ENCODE measurements at regions not wholly inside any gene's neighbourhood (a gene's known extent, or its start where the extent isn't known, plus 50 kb on each side); places are given as distances from the start of the nearest gene placed in this dataset.

GRCh38 chr4:29805245-29805644 lies 914.9 kb upstream of the PCDH7 start:
- Histone ChIP-seq H3K9ac (ENCODE audit: low read length) (no peak overlapping the region), H3K79me2 (replicated peaks; ENCODE audit: insufficient read depth, low read length) (no peaks in the 10 kb centered on the region), H3F3A (ENCODE audit: insufficient read depth, low read length, poor library complexity, severe bottlenecking) (no peaks in the 10 kb centered on the region), H3K9me2 (ENCODE audit: insufficient read depth, low read length) (no peaks in the 10 kb centered on the region), H2AFZ (ENCODE audit: low read depth, low read length) (no peak overlapping the region), H4K20me1 (ENCODE audit: insufficient read depth) (no peaks in the 10 kb centered on the region), H3K36me3 (ENCODE audit: insufficient read depth, low read length) (no peaks in the 10 kb centered on the region), H3K27me3 (ENCODE audit: insufficient read depth, low read depth, low read length) (no peaks in the 10 kb centered on the region), H3K27ac (ENCODE audit: low read length) (no peak overlapping the region), H3K4me3 (ENCODE audit: low read length) (no peak overlapping the region), H3K4me2 (ENCODE audit: low read length) (no peak overlapping the region), H3K9me3 (ENCODE audit: low read length) (no peaks in the 10 kb centered on the region)
- TF ChIP-seq MXI1 (conservative IDR thresholded peaks at IDR 0.05; ENCODE audit: poor library complexity, severe bottlenecking): no peak
- TF ChIP-seq SMC3 (conservative IDR thresholded peaks at IDR 0.05; ENCODE audit: poor library complexity): no peak
- TF ChIP-seq EP300 (conservative IDR thresholded peaks at IDR 0.05; ENCODE audit: poor library complexity, severe bottlenecking): no peak
- no peak for TF ChIP-seq RAD21 (conservative IDR thresholded peaks at IDR 0.05)
- no peak for TF ChIP-seq EZH2 (IDR thresholded peaks at IDR 0.05; ENCODE audit: borderline replicate concordance, insufficient read depth, low read length, poor library complexity, severe bottlenecking)

GRCh38 chr4:29805916-29806480 lies 914.2 kb upstream of the PCDH7 start:
- H3K9ac ChIP-seq (ENCODE audit: low read length): no peak overlapping the region
- H3K27ac ChIP-seq (ENCODE audit: low read length): no peak overlapping the region
- no peaks in the 10 kb centered on the region for H3K79me2 ChIP-seq (replicated peaks; ENCODE audit: insufficient read depth, low read length)
- no peak overlapping the region for H3K4me2 ChIP-seq (ENCODE audit: low read length)
- H3K4me3 ChIP-seq (ENCODE audit: low read length): no peak overlapping the region
- H3F3A ChIP-seq (ENCODE audit: insufficient read depth, low read length, poor library complexity, severe bottlenecking): no peaks in the 10 kb centered on the region
- no peaks in the 10 kb centered on the region for H4K20me1 ChIP-seq (ENCODE audit: insufficient read depth)
- H3K9me3 ChIP-seq (ENCODE audit: low read length): no peaks in the 10 kb centered on the region
- no peak overlapping the region for H2AFZ ChIP-seq (ENCODE audit: low read depth, low read length)
- TF ChIP-seq SMC3 (conservative IDR thresholded peaks at IDR 0.05; ENCODE audit: poor library complexity) (no peak), POLR2AphosphoS5 (IDR thresholded peaks at IDR 0.05) (no peak), EP300 (conservative IDR thresholded peaks at IDR 0.05; ENCODE audit: poor library complexity, severe bottlenecking) (no peak), EZH2 (IDR thresholded peaks at IDR 0.05; ENCODE audit: borderline replicate concordance, insufficient read depth, low read length, poor library complexity, severe bottlenecking) (no peak), RAD21 (conservative IDR thresholded peaks at IDR 0.05) (no peak), TAF1 (IDR thresholded peaks at IDR 0.05; ENCODE audit: low read depth) (no peak), MXI1 (conservative IDR thresholded peaks at IDR 0.05; ENCODE audit: poor library complexity, severe bottlenecking) (no peak)
- TF ChIP-seq, protein P1, sequence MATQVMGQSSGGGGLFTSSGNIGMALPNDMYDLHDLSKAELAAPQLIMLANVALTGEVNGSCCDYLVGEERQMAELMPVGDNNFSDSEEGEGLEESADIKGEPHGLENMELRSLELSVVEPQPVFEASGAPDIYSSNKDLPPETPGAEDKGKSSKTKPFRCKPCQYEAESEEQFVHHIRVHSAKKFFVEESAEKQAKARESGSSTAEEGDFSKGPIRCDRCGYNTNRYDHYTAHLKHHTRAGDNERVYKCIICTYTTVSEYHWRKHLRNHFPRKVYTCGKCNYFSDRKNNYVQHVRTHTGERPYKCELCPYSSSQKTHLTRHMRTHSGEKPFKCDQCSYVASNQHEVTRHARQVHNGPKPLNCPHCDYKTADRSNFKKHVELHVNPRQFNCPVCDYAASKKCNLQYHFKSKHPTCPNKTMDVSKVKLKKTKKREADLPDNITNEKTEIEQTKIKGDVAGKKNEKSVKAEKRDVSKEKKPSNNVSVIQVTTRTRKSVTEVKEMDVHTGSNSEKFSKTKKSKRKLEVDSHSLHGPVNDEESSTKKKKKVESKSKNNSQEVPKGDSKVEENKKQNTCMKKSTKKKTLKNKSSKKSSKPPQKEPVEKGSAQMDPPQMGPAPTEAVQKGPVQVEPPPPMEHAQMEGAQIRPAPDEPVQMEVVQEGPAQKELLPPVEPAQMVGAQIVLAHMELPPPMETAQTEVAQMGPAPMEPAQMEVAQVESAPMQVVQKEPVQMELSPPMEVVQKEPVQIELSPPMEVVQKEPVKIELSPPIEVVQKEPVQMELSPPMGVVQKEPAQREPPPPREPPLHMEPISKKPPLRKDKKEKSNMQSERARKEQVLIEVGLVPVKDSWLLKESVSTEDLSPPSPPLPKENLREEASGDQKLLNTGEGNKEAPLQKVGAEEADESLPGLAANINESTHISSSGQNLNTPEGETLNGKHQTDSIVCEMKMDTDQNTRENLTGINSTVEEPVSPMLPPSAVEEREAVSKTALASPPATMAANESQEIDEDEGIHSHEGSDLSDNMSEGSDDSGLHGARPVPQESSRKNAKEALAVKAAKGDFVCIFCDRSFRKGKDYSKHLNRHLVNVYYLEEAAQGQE (IDR thresholded peaks at IDR 0.05; ENCODE audit: borderline replicate concordance): no peak
- TF ChIP-seq, protein P2, sequence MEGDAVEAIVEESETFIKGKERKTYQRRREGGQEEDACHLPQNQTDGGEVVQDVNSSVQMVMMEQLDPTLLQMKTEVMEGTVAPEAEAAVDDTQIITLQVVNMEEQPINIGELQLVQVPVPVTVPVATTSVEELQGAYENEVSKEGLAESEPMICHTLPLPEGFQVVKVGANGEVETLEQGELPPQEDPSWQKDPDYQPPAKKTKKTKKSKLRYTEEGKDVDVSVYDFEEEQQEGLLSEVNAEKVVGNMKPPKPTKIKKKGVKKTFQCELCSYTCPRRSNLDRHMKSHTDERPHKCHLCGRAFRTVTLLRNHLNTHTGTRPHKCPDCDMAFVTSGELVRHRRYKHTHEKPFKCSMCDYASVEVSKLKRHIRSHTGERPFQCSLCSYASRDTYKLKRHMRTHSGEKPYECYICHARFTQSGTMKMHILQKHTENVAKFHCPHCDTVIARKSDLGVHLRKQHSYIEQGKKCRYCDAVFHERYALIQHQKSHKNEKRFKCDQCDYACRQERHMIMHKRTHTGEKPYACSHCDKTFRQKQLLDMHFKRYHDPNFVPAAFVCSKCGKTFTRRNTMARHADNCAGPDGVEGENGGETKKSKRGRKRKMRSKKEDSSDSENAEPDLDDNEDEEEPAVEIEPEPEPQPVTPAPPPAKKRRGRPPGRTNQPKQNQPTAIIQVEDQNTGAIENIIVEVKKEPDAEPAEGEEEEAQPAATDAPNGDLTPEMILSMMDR (IDR thresholded peaks at IDR 0.05; ENCODE audit: poor library complexity, severe bottlenecking): no peak
- H3K27me3 ChIP-seq (ENCODE audit: insufficient read depth, low read depth, low read length): no peaks in the 10 kb centered on the region
- no peaks in the 10 kb centered on the region for H3K36me3 ChIP-seq (ENCODE audit: insufficient read depth, low read length)
- no peaks in the 10 kb centered on the region for H3K9me2 ChIP-seq (ENCODE audit: insufficient read depth, low read length)

Measured in neural cell (in vitro differentiated cells).